Hepatocyte (in vitro differentiated cells): ENCODE measurements at regions not wholly inside any gene's neighbourhood (a gene's known extent, or its start where the extent isn't known, plus 50 kb on each side); places are given as distances from the start of the nearest gene placed in this dataset.
A peak's percentile ranks its signal among the peaks of the same experiment; 100 is the strongest.

Source experiments
- DNase-seq: peaks from one replicate; pipeline ENCODE4 v3.0.0-alpha.2; 2016; ENCODE audit warnings: low spot score
- H2AFZ ChIP-seq: fragments of 200-600 bp; sonication (generic); 2 replicates; pipeline ENCODE4 v1.6.0; 2016; ENCODE audit warnings: antibody characterized with exemption, mild to moderate bottlenecking
- H3K27ac ChIP-seq: fragments of 200-600 bp; sonication (generic); 2 replicates; pipeline ENCODE4 v1.5.1; 2016; ENCODE audit warnings: mild to moderate bottlenecking
- H3K27me3 ChIP-seq: fragments of 200-600 bp; sonication (generic); 2 replicates; pipeline ENCODE4 v1.6.1; 2016
- H3K36me3 ChIP-seq: fragments of 200-600 bp; sonication (generic); replicated peaks from 2 replicates; pipeline ENCODE4 v1.5.1; 2016; ENCODE audit warnings: low read depth; ENCODE audit not compliant: insufficient read depth
- H3K4me1 ChIP-seq: fragments of 200-600 bp; sonication (generic); 2 replicates; pipeline ENCODE4 v1.5.1; 2016; ENCODE audit warnings: mild to moderate bottlenecking, moderate library complexity; ENCODE audit not compliant: insufficient read depth
- H3K4me2 ChIP-seq: fragments of 200-600 bp; sonication (generic); 2 replicates; pipeline ENCODE4 v1.6.0; 2016
- H3K4me3 ChIP-seq: fragments of 200-600 bp; sonication (generic); 2 replicates; pipeline ENCODE4 v1.5.1; 2016; ENCODE audit warnings: mild to moderate bottlenecking
- H3K79me2 ChIP-seq: fragments of 200-600 bp; sonication (generic); 2 replicates; pipeline ENCODE4 v1.6.0; 2017; ENCODE audit warnings: mild to moderate bottlenecking
- H3K9me2 ChIP-seq: fragments of 200-600 bp; sonication (generic); replicated peaks from 2 replicates; pipeline ENCODE4 v1.6.0; 2017; ENCODE audit warnings: mild to moderate bottlenecking; ENCODE audit not compliant: insufficient read depth
- H3K9me3 ChIP-seq: fragments of 200-600 bp; sonication (generic); 2 replicates; pipeline ENCODE4 v1.5.1; 2016; ENCODE audit warnings: low read depth, mild to moderate bottlenecking
- H4K20me1 ChIP-seq: fragments of 200-600 bp; sonication (generic); 2 replicates; pipeline ENCODE4 v1.6.0; 2016; ENCODE audit warnings: mild to moderate bottlenecking; ENCODE audit not compliant: insufficient read depth, poor library complexity, severe bottlenecking
- CTCF ChIP-seq: fragments of 200-600 bp; sonication (generic); IDR thresholded peaks from 2 replicates; pipeline ENCODE4 v1.5.1; 2016; ENCODE audit warnings: antibody characterized with exemption, mild to moderate bottlenecking; ENCODE audit not compliant: poor library complexity
- EZH2 ChIP-seq: fragments of 200-600 bp; sonication (generic); IDR thresholded peaks from 2 replicates; pipeline ENCODE4 v1.6.1; 2016; ENCODE audit warnings: antibody characterized with exemption, mild to moderate bottlenecking, borderline replicate concordance
- EZH2phosphoT487 ChIP-seq: fragments of 200-600 bp; sonication (generic); IDR thresholded peaks from one replicate; pipeline ENCODE4 v1.6.1; 2018; ENCODE audit warnings: antibody characterized with exemption, mild to moderate bottlenecking, low read depth, moderate library complexity; ENCODE audit not compliant: unreplicated experiment, severe bottlenecking
- WGBS: methylation state at CpG from one replicate; pipeline ENCODE4 v1.1.6; 2016; ENCODE audit warnings: low lambda C conversion rate; ENCODE audit errors: missing lambda C conversion rate; 5-methylcytosine and 5-hydroxymethylcytosine counted together

- Histone ChIP-seq H3K4me2 (no peak overlapping the region), H3K27me3 (no peaks in the 10 kb centered on the region), H3K36me3 (no peaks in the 10 kb centered on the region), H3K4me1 (no peaks in the 10 kb centered on the region), H4K20me1 (no peaks in the 10 kb centered on the region), H3K27ac (no peak overlapping the region), H3K79me2 (no peaks in the 10 kb centered on the region), H3K9me3 (no peaks in the 10 kb centered on the region), H3K4me3 (no peak overlapping the region), H2AFZ (no peak overlapping the region), H3K9me2 (no peaks in the 10 kb centered on the region)
- no peak for TF ChIP-seq CTCF
- no peak for TF ChIP-seq EZH2
- TF ChIP-seq EZH2phosphoT487 = no peak
- peak; percentile 28 for DNase-seq
- 72% methylated on average over 12 of the region's 12 CpGs for WGBS
Measured at GRCh38 chr16:26316683-26317464, 625.1 kb downstream of the HS3ST4 start.

GRCh38 chr16:26317885-26318284, 626.1 kb downstream of the HS3ST4 start:
- Histone ChIP-seq H3K36me3 (no peaks in the 10 kb centered on the region), H4K20me1 (no peaks in the 10 kb centered on the region), H3K4me2 (no peak overlapping the region), H3K79me2 (no peaks in the 10 kb centered on the region), H3K9me2 (no peaks in the 10 kb centered on the region), H3K4me1 (no peaks in the 10 kb centered on the region), H3K27me3 (no peaks in the 10 kb centered on the region), H3K4me3 (no peak overlapping the region), H2AFZ (no peak overlapping the region), H3K9me3 (no peaks in the 10 kb centered on the region), H3K27ac (no peak overlapping the region)
- DNase-seq = no peak
- TF ChIP-seq EZH2 = no peak
- TF ChIP-seq EZH2phosphoT487 = no peak
- no peak for TF ChIP-seq CTCF

DNA sequence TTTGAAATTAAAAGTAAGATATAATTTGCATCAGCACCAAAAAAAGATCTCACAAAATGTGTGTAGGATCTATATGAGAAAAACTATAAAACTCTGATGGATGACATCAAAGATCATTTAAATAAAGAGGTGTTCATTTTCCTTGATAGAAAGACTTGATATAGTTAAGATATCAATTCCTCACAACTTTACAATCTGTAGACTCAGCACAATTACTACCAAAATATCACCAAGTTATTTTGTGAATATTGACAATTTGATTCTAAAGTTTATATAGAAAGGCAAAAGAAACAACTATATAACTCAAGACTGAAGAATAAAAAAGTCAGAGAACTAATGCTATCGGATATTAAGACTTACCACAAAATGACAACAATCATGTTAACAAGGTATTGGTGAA, 638.9 kb downstream of the HS3ST4 start:
- 91% methylated on average over 1 of the region's 1 CpG for WGBS
- DNase-seq = no peak
- Histone ChIP-seq H3K9me2 (peaks cover 3% of the 10 kb centered on the region), H3K9me3 (no peaks in the 10 kb centered on the region), H3K27me3 (no peaks in the 10 kb centered on the region), H3K4me1 (peaks cover 22% of the 10 kb centered on the region), H3K79me2 (no peaks in the 10 kb centered on the region), H3K27ac (no peak overlapping the region), H4K20me1 (no peaks in the 10 kb centered on the region), H3K4me2 (no peak overlapping the region), H3K4me3 (no peak overlapping the region), H2AFZ (no peak overlapping the region), H3K36me3 (no peaks in the 10 kb centered on the region)
- TF ChIP-seq EZH2phosphoT487 (no peak), EZH2 (no peak)

DNA sequence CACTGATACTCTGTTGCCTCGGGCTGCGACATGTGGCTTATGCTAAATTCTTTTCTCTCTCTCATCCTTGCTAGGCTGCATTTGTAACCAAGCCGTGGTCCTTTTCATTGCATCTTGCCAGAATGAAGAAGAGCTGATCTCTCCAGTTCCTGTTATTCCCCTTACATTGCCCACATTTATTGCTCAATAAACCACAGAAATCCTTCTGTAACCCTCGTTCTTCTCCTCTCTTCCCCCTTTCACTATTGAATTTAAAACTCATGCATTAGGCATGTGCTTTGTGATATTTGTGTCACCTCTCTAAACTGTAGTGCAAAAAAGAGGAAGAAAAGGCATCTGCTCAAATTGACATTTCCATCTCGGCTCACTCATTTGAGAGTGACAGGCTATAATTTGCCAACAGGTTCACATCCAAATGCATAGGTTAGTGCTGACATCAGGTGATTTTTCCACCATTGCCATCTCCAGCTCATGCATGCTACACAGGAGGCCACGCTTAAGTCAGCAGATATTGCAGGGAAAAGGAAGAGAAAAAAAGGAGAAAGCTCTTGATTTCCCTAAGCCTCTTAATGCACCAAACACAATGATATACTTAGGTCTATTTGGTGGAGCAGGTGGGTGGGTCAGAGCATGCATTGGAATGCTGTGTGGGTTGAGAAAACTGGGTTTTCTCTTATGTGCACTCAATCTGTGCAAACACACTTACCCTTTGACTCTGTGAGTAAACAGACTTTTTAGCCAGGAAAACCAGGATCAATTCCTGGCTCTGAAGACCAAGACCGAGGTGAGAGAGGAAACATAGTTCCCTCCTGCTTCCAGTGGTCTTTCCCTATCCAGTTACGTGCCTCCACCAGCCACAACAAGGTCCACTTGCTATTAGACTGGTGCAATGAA, 642.7 kb downstream of the HS3ST4 start:
- TF ChIP-seq CTCF (no peak), EZH2 (no peak), EZH2phosphoT487 (no peak)
- Histone ChIP-seq H3K79me2 (no peaks in the 10 kb centered on the region), H3K4me3 (no peak overlapping the region), H3K27ac (no peak overlapping the region), H3K27me3 (no peaks in the 10 kb centered on the region), H4K20me1 (no peaks in the 10 kb centered on the region), H2AFZ (no peak overlapping the region), H3K4me1 (peaks cover 28% of the 10 kb centered on the region), H3K9me3 (no peaks in the 10 kb centered on the region), H3K4me2 (peak overlapping the region; percentile 60), H3K36me3 (no peaks in the 10 kb centered on the region), H3K9me2 (peaks cover 3% of the 10 kb centered on the region)
- no peak for DNase-seq
- 57% methylated on average over 8 of the region's 8 CpGs for WGBS
